Neuronal stem cell (in vitro differentiated cells): ENCODE measurements at regions not wholly inside any gene's neighbourhood (a gene's known extent, or its start where the extent isn't known, plus 50 kb on each side); places are given as distances from the start of the nearest gene placed in this dataset.

Source experiments
- DNase-seq: peaks from one replicate; pipeline ENCODE4 v3.0.0-alpha.2; 2013; ENCODE audit warnings: low spot score
- H2AFZ ChIP-seq: one replicate; pipeline ENCODE4 v1.6.1; 2013; ENCODE audit warnings: mild to moderate bottlenecking, low read length, inconsistent platforms
- H2AK5ac ChIP-seq: 2 replicates; pipeline ENCODE4 v1.6.1; 2013; ENCODE audit warnings: low read depth, mild to moderate bottlenecking, inconsistent platforms, low read length, moderate library complexity, mixed read lengths
- H2BK120ac ChIP-seq: 2 replicates; pipeline ENCODE4 v1.6.1; 2013; ENCODE audit warnings: low read depth, mild to moderate bottlenecking, inconsistent platforms, low read length, moderate library complexity, mixed read lengths
- H2BK12ac ChIP-seq: one replicate; pipeline ENCODE4 v1.6.1; 2013; ENCODE audit warnings: low read length, inconsistent platforms
- H2BK15ac ChIP-seq: 2 replicates; pipeline ENCODE4 v1.6.1; 2013; ENCODE audit warnings: mild to moderate bottlenecking, low read length, inconsistent platforms, mixed read lengths
- H2BK5ac ChIP-seq: one replicate; pipeline ENCODE4 v1.6.1; 2013; ENCODE audit warnings: inconsistent platforms, mild to moderate bottlenecking, low read length, moderate library complexity
- H3K14ac ChIP-seq: one replicate; pipeline ENCODE4 v1.6.1; 2013; ENCODE audit warnings: low read length, inconsistent platforms
- H3K18ac ChIP-seq: 2 replicates; pipeline ENCODE4 v1.6.1; 2013; ENCODE audit warnings: low read length, inconsistent platforms
- H3K23ac ChIP-seq: 2 replicates; pipeline ENCODE4 v1.6.1; 2013; ENCODE audit warnings: low read depth, mild to moderate bottlenecking, mixed read lengths, low read length, inconsistent platforms; ENCODE audit not compliant: poor library complexity
- H3K27ac ChIP-seq: replicated peaks from 3 replicates; pipeline ENCODE4 v1.5.1; 2013; ENCODE audit warnings: low read length, inconsistent platforms
- H3K27me3 ChIP-seq, 3 experiments: 2 replicates each; pipeline ENCODE4 v1.6.1; 2013; ENCODE audit warnings: low read length in 3 of 3, mild to moderate bottlenecking in 2 of 3, inconsistent platforms in 1 of 3, low read depth in 1 of 3, mixed read lengths in 1 of 3, moderate library complexity in 1 of 3; ENCODE audit not compliant: control insufficient read depth in 3 of 3, insufficient read depth in 3 of 3
- H3K36me3 ChIP-seq, 2 donors: replicated peaks in 1 of 2; 2 replicates each; pipeline ENCODE4 v1.6.1; 2013; ENCODE audit warnings: low read length in 2 of 2; ENCODE audit not compliant: control insufficient read depth in 2 of 2, insufficient read depth in 2 of 2
- H3K4ac ChIP-seq: 2 replicates; pipeline ENCODE4 v1.6.1; 2013; ENCODE audit warnings: inconsistent platforms, mild to moderate bottlenecking, low read length, moderate library complexity
- H3K4me1 ChIP-seq, 2 donors: 1 replicate in 1 of 2; 2 replicates in 1 of 2; pipeline ENCODE4 v1.6.1; 2013; ENCODE audit warnings: low read length in 2 of 2, low read depth in 1 of 2; ENCODE audit not compliant: control insufficient read depth in 2 of 2, insufficient read depth in 1 of 2
- H3K4me2 ChIP-seq: one replicate; pipeline ENCODE4 v1.6.1; 2013; ENCODE audit warnings: mild to moderate bottlenecking, low read length, inconsistent platforms; ENCODE audit not compliant: insufficient read depth, poor library complexity, severe bottlenecking
- H3K4me3 ChIP-seq, 2 donors: 2 replicates each; pipeline ENCODE4 v1.5.1; 2013; ENCODE audit warnings: low read length in 2 of 2, mild to moderate bottlenecking in 2 of 2, inconsistent platforms in 1 of 2, moderate library complexity in 1 of 2
- H3K79me1 ChIP-seq: one replicate; pipeline ENCODE4 v1.6.1; 2013; ENCODE audit warnings: low read depth, mild to moderate bottlenecking, inconsistent platforms, low read length, moderate library complexity
- H3K9ac ChIP-seq: one replicate; pipeline ENCODE4 v1.6.1; 2013; ENCODE audit warnings: mild to moderate bottlenecking, low read depth, low read length, inconsistent platforms; ENCODE audit not compliant: poor library complexity
- H3K9me3 ChIP-seq, 2 donors: replicated peaks in 1 of 2; 2 replicates each; pipeline versions ENCODE3 to v1.6.1; 2013; ENCODE audit warnings: low read length in 2 of 2, mild to moderate bottlenecking in 2 of 2, inconsistent platforms in 1 of 2, low read depth in 1 of 2, mixed read lengths in 1 of 2, moderate library complexity in 1 of 2; ENCODE audit not compliant: control insufficient read depth in 2 of 2, insufficient read depth in 1 of 2
- H4K8ac ChIP-seq: one replicate; pipeline ENCODE4 v1.6.1; 2013; ENCODE audit warnings: low read depth, mild to moderate bottlenecking, inconsistent platforms, low read length, moderate library complexity
- H4K91ac ChIP-seq: one replicate; pipeline ENCODE4 v1.6.1; 2013; ENCODE audit warnings: low read length, low read depth, mild to moderate bottlenecking, inconsistent platforms; ENCODE audit not compliant: poor library complexity
- WGBS, 2 donors: extraction: QIAGEN DNeasy Blood & Tissue Kit; methylation state at CpG; one replicate each; pipeline ENCODE4 v1.1.7; 2013; ENCODE audit warnings: missing lambda C conversion rate in 2 of 2, mixed read lengths in 1 of 2; ENCODE audit not compliant: insufficient read length in 2 of 2, insufficient replicate concordance in 1 of 2; ENCODE audit errors: extremely low coverage in 2 of 2; 5-methylcytosine and 5-hydroxymethylcytosine counted together

DNA sequence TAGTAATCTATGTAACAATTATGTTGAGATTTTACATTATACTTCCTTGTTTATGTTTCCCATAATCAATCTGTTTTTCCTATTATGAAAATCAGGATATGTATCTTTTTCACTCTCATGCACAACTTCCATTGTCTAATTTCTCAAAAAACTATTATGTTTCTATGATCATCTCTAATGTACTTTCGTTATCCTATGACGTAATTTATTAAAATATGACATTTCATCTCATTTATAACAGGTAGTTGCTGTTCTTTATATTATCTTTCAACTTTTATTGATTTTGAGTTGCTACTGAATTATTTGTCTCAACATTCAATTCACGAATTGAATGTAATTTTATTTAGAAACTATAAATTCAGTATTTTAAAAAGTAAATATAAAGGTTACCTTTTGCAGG lies 100.8 kb upstream of the MAGEB18 start:
- no peak overlapping the region for H2BK15ac ChIP-seq
- no peaks in the 10 kb centered on the region for H3K27me3 ChIP-seq
- H3K4ac ChIP-seq, result no peak overlapping the region
- no peaks in the 10 kb centered on the region for H3K4me1 ChIP-seq
- H3K18ac ChIP-seq, result no peak overlapping the region
- no peak for DNase-seq
- H3K27ac ChIP-seq, result no peak overlapping the region
- no peak overlapping the region for H3K4me2 ChIP-seq
- no peak overlapping the region for H2BK120ac ChIP-seq
- H3K4me3 ChIP-seq, result no peak overlapping the region
- no peak overlapping the region for H2BK12ac ChIP-seq
- H3K9me3 ChIP-seq, result no peaks in the 10 kb centered on the region
- H2AFZ ChIP-seq, result no peak overlapping the region
- no peak overlapping the region for H2AK5ac ChIP-seq
- H3K14ac ChIP-seq, result no peak overlapping the region
- no peak overlapping the region for H3K23ac ChIP-seq
- no peaks in the 10 kb centered on the region for H3K79me1 ChIP-seq
- H3K36me3 ChIP-seq, result no peaks in the 10 kb centered on the region
- H2BK5ac ChIP-seq, result no peak overlapping the region
- no CpG with 5 or more reads among the region's 3 CpGs for WGBS, 2 donors
- H4K91ac ChIP-seq, result no peak overlapping the region
- no peak overlapping the region for H4K8ac ChIP-seq
- H3K9ac ChIP-seq, result no peak overlapping the region

DNA sequence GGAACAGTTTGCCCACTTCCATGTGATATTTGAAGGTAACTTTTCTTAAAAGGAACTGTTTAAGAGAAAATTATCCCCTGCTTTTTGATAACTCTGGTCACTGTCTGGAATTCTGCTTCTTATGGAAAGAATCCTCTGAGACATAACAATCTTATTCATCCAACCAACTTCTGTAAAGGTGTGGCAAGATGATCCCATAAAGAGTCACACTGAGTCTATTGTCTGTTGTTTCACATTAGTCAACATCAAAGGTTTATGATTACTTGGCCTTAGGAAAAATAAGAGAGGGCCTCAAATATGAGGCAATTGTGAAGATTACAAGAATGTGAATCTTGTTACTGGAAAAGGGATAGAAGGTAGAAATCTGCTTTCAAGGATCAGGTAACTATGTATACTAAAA lies 88.0 kb upstream of the MAGEB18 start:
- H3K36me3 ChIP-seq, result no peaks in the 10 kb centered on the region
- no peak overlapping the region for H3K18ac ChIP-seq
- H3K9ac ChIP-seq, result no peak overlapping the region
- H3K27me3 ChIP-seq, result no peaks in the 10 kb centered on the region
- no peaks in the 10 kb centered on the region for H3K4me1 ChIP-seq
- H3K27ac ChIP-seq, result no peak overlapping the region
- H3K4me2 ChIP-seq, result no peak overlapping the region
- H3K23ac ChIP-seq, result no peak overlapping the region
- DNase-seq, result no peak
- no peaks in the 10 kb centered on the region for H3K9me3 ChIP-seq
- H3K4ac ChIP-seq, result no peak overlapping the region
- no peak overlapping the region for H2BK15ac ChIP-seq
- no peak overlapping the region for H2BK12ac ChIP-seq
- no peak overlapping the region for H2AFZ ChIP-seq
- H2AK5ac ChIP-seq, result no peak overlapping the region
- H3K14ac ChIP-seq, result no peak overlapping the region
- no peaks in the 10 kb centered on the region for H3K79me1 ChIP-seq
- no peak overlapping the region for H2BK120ac ChIP-seq
- H4K91ac ChIP-seq, result no peak overlapping the region
- H3K4me3 ChIP-seq, result no peak overlapping the region
- H4K8ac ChIP-seq, result no peak overlapping the region
- H2BK5ac ChIP-seq, result no peak overlapping the region

DNA sequence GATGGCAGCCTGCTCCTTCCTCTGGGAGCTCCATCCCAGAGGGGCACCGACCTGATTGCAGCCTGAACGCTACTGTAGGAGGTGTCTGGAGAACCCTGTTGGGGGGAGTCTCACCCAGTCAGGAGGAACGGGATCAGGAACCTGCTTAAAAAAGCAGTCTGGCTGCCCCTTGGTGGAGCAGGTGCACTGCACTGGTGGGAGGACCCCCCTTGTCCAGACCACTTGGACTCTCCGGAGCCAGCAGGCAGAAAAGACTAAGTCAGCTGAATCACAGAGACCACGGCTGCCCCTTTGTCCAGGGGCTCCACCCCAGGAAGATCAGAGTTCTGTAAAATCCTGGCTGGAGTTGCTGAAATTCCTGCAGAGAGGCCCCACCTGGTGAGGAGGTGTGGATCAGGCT lies 67.3 kb upstream of the MAGEB18 start:
- H3K79me1 ChIP-seq, result no peaks in the 10 kb centered on the region
- no peak overlapping the region for H2BK12ac ChIP-seq
- no peak overlapping the region for H4K91ac ChIP-seq
- no peak overlapping the region for H2BK120ac ChIP-seq
- no peaks in the 10 kb centered on the region for H3K27me3 ChIP-seq
- no peaks in the 10 kb centered on the region for H3K4me1 ChIP-seq
- no peaks in the 10 kb centered on the region for H3K36me3 ChIP-seq
- WGBS, 2 donors, result no CpG with 5 or more reads among the region's 5 CpGs
- H3K9ac ChIP-seq, result no peak overlapping the region
- no peak overlapping the region for H4K8ac ChIP-seq
- H3K23ac ChIP-seq, result no peak overlapping the region
- no peak overlapping the region for H3K18ac ChIP-seq
- no peak overlapping the region for H2BK5ac ChIP-seq
- DNase-seq, result no peak
- no peak overlapping the region for H2BK15ac ChIP-seq
- H3K9me3 ChIP-seq, result no peaks in the 10 kb centered on the region
- no peak overlapping the region for H2AFZ ChIP-seq
- no peak overlapping the region for H3K27ac ChIP-seq
- no peak overlapping the region for H3K14ac ChIP-seq
- no peak overlapping the region for H3K4me2 ChIP-seq
- no peak overlapping the region for H3K4me3 ChIP-seq
- no peak overlapping the region for H3K4ac ChIP-seq
- H2AK5ac ChIP-seq, result no peak overlapping the region

DNA sequence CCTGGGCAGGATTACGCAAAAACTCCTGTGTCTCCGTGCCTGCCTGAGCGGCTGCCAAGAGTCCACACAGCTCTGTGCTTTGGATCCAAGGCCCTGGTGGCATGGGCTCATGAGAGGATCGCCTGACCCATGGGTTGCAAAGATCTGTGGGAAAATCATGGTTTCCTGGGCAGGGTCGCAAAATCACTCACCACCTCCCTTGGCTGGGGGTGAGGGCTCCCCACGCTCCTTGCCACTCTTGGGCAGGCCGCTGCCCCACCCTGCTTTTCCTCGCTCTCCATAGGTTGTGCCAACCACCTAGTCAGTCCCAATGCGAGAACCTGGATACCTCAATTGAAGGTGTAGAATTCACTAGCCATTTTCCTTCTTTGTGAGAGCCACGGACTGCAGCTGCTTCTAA lies 66.5 kb upstream of the MAGEB18 start:
- Histone ChIP-seq H3K4me2 (no peak overlapping the region), H2BK120ac (no peak overlapping the region), H2AK5ac (no peak overlapping the region), H2BK5ac (no peak overlapping the region), H2AFZ (no peak overlapping the region), H3K27ac (no peak overlapping the region), H2BK15ac (no peak overlapping the region), H2BK12ac (no peak overlapping the region), H3K23ac (no peak overlapping the region), H3K4me1 (no peaks in the 10 kb centered on the region), H3K9me3 (no peaks in the 10 kb centered on the region), H3K18ac (peak overlapping the region; percentile 28), H3K4me3 (no peak overlapping the region), H3K79me1 (no peaks in the 10 kb centered on the region), H3K14ac (peak overlapping the region; percentile 56), H4K91ac (no peak overlapping the region), H3K27me3 (no peaks in the 10 kb centered on the region), H4K8ac (no peak overlapping the region), H3K4ac (no peak overlapping the region), H3K9ac (no peak overlapping the region), H3K36me3 (no peaks in the 10 kb centered on the region)
- DNase-seq, result no peak
- no CpG with 5 or more reads among the region's 10 CpGs for WGBS, 2 donors
